Stomach (tissue), 4 donors: ENCODE measurements at regions not wholly inside any gene's neighbourhood (a gene's known extent, or its start where the extent isn't known, plus 50 kb on each side); places are given as distances from the start of the nearest gene placed in this dataset.

Experiments used
- CTCF ChIP-seq, 7 experiments: fragments of 450-650 bp in 4 of 7; fragments of 200-600 bp in 3 of 7; sonication (generic) in 3 of 7; IDR thresholded peaks; one replicate each; pipeline ENCODE4 v1.5.1; 2016 to 2019; ENCODE audit warnings: antibody characterized with exemption in 7 of 7, control low read depth in 2 of 7, mild to moderate bottlenecking in 1 of 7
- EP300 ChIP-seq: sonication (generic); formaldehyde crosslinking; IDR thresholded peaks from one replicate; pipeline ENCODE4 v1.6.1; 2017; ENCODE audit warnings: antibody characterized with exemption
- POLR2A ChIP-seq, 4 donors: fragments of 450-650 bp; IDR thresholded peaks; one replicate each; pipeline ENCODE4 v1.6.1; 2016; ENCODE audit warnings: antibody characterized with exemption in 4 of 4, control low read depth in 2 of 4, mild to moderate bottlenecking in 1 of 4, moderate library complexity in 1 of 4

- no peak for TF ChIP-seq EP300
- TF ChIP-seq CTCF (IDR thresholded peaks at IDR 0.05): no peak
- no peak for TF ChIP-seq POLR2A (IDR thresholded peaks at IDR 0.05)
Measured at GRCh38 chr7:145543242-145543641, 573.4 kb upstream of the CNTNAP2 start.
